Nephron (organoid): ENCODE measurements at regions not wholly inside any gene's neighbourhood (a gene's known extent, or its start where the extent isn't known, plus 50 kb on each side); places are given as distances from the start of the nearest gene placed in this dataset.

Experiments
- H3K27ac Mint-ChIP-seq, 3 experiments: 2 replicates each; pipeline ENCODE4 v1.8.0; 2020; ENCODE audit warnings: mixed read lengths in 3 of 3, mild to moderate bottlenecking in 2 of 3, moderate library complexity in 1 of 3
- H3K27me3 Mint-ChIP-seq: 2 replicates; pipeline ENCODE4 v1.8.0; 2021; ENCODE audit warnings: low read depth, mild to moderate bottlenecking, moderate library complexity, mixed read lengths
- H3K36me3 Mint-ChIP-seq: 2 replicates; pipeline ENCODE4 v1.8.0; 2020; ENCODE audit warnings: low read depth, mixed read lengths
- H3K4me1 Mint-ChIP-seq: 2 replicates; pipeline ENCODE4 v1.8.0; 2020; ENCODE audit warnings: mixed read lengths
- H3K4me3 Mint-ChIP-seq, 3 experiments: 2 replicates each; pipeline ENCODE4 v1.8.0; 2020; ENCODE audit warnings: mild to moderate bottlenecking in 3 of 3, mixed read lengths in 3 of 3, moderate library complexity in 2 of 3
- H3K9me3 Mint-ChIP-seq: 2 replicates; pipeline ENCODE4 v1.8.0; 2020; ENCODE audit warnings: mixed read lengths
- CTCF ChIP-seq, 3 experiments: fragments of 200-600 bp; sonication (generic); IDR thresholded peaks; one replicate each; pipeline ENCODE4 v1.5.0; 2021; ENCODE audit warnings: antibody characterized with exemption in 3 of 3; ENCODE audit not compliant: unreplicated experiment in 3 of 3

GRCh38 chr11:81071606-81072005 is 1630.8 kb upstream of the TENM4 start:
- no peaks in the 10 kb centered on the region for H3K27me3 Mint-ChIP-seq
- H3K36me3 Mint-ChIP-seq: no peaks in the 10 kb centered on the region
- no peak overlapping the region for H3K4me3 Mint-ChIP-seq
- peaks cover 18% of the 10 kb centered on the region for H3K4me1 Mint-ChIP-seq
- TF ChIP-seq CTCF (IDR thresholded peaks at IDR 0.05; ENCODE audit: unreplicated experiment in 3 of 3): no peak
- H3K9me3 Mint-ChIP-seq: no peaks in the 10 kb centered on the region
- peak overlapping the region in 1 of 3 experiments; percentile 14 for H3K27ac Mint-ChIP-seq

GRCh38 chr11:81070948-81071347 is 1630.1 kb upstream of the TENM4 start:
- Mint-ChIP-seq H3K27me3 (no peaks in the 10 kb centered on the region), H3K4me3 (no peak overlapping the region), H3K27ac (peak overlapping the region in 1 of 3 experiments; percentile 1), H3K4me1 (peaks cover 18% of the 10 kb centered on the region), H3K9me3 (no peaks in the 10 kb centered on the region), H3K36me3 (no peaks in the 10 kb centered on the region)
- no peak for TF ChIP-seq CTCF (IDR thresholded peaks at IDR 0.05; ENCODE audit: unreplicated experiment in 3 of 3)

- no peak overlapping the region for H3K27ac Mint-ChIP-seq
- no peaks in the 10 kb centered on the region for H3K9me3 Mint-ChIP-seq
- no peak for TF ChIP-seq CTCF (IDR thresholded peaks at IDR 0.05; ENCODE audit: unreplicated experiment in 3 of 3)
- no peaks in the 10 kb centered on the region for H3K36me3 Mint-ChIP-seq
- peaks cover 4% of the 10 kb centered on the region for H3K27me3 Mint-ChIP-seq
- no peaks in the 10 kb centered on the region for H3K4me1 Mint-ChIP-seq
- no peak overlapping the region for H3K4me3 Mint-ChIP-seq
Observed at GRCh38 chr11:81059356-81059755, 1618.5 kb upstream of the TENM4 start.

GRCh38 chr11:81052344-81053158 is 1611.7 kb upstream of the TENM4 start:
- H3K27me3 Mint-ChIP-seq: peaks cover 8% of the 10 kb centered on the region
- H3K27ac Mint-ChIP-seq: peak overlapping the region in 1 of 3 experiments; percentile 7
- H3K36me3 Mint-ChIP-seq: no peaks in the 10 kb centered on the region
- no peak for TF ChIP-seq CTCF (IDR thresholded peaks at IDR 0.05; ENCODE audit: unreplicated experiment in 3 of 3)
- no peaks in the 10 kb centered on the region for H3K9me3 Mint-ChIP-seq
- H3K4me3 Mint-ChIP-seq: no peak overlapping the region
- H3K4me1 Mint-ChIP-seq: no peaks in the 10 kb centered on the region

GRCh38 chr11:81039916-81040524 is 1599.2 kb upstream of the TENM4 start:
- H3K4me3 Mint-ChIP-seq: no peak overlapping the region
- H3K27ac Mint-ChIP-seq: no peak overlapping the region
- H3K9me3 Mint-ChIP-seq: peaks cover 33% of the 10 kb centered on the region
- H3K36me3 Mint-ChIP-seq: no peaks in the 10 kb centered on the region
- H3K27me3 Mint-ChIP-seq: no peaks in the 10 kb centered on the region
- no peak for TF ChIP-seq CTCF (IDR thresholded peaks at IDR 0.05; ENCODE audit: unreplicated experiment in 3 of 3)
- no peaks in the 10 kb centered on the region for H3K4me1 Mint-ChIP-seq
